ENCODE measurements at regions not wholly inside any gene's neighbourhood (a gene's known extent, or its start where the extent isn't known, plus 50 kb on each side); places are given as distances from the start of the nearest gene placed in this dataset.
A peak's percentile ranks its signal among the peaks of the same experiment; 100 is the strongest.

DNA sequence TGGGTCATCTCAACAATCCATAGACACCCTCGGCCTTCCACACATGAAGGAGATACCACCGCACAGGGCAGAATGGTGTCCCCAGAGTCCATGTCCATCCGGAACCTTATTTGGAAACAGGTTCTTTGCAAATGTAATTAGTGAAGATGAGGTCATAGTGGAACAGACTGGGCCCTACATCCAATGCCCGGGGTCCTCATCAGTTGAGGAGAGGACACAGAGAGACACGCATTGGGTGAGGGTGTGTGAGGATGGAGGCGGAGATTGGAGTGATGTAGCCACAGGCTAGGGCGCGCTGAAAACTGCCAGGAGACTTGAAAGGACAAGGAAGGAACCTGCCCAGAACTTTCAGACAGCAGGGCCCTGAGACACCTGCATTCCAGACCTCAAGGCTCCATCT lies 169.4 kb downstream of the ENGASE start:
- no peak for ATAC-seq
- TF ChIP-seq POLR2A (IDR thresholded peaks at IDR 0.05) (no peak), EP300 (IDR thresholded peaks at IDR 0.05) (no peak), POLR2AphosphoS5 (IDR thresholded peaks at IDR 0.05) (no peak), CTCF (IDR thresholded peaks at IDR 0.05) (no peak)
- Histone ChIP-seq H3K27ac (no peak overlapping the region), H3K9me3 (peaks cover 0 to 4% (median 0%) of the 10 kb centered on the region in 3 donors), H3K4me3 (no peak overlapping the region), H3K27me3 (peaks cover 41% of the 10 kb centered on the region), H3K4me1 (no peaks in the 10 kb centered on the region), H3K36me3 (no peaks in the 10 kb centered on the region)
- WGBS, 2 donors (ENCODE audit: low coverage in 1 of 2): 69 to 96% methylated on average over 6 to 8 of the region's 8 CpGs

GRCh38 chr17:79243603-79243990 lies 169.0 kb downstream of the ENGASE start:
- no peak for TF ChIP-seq POLR2A (IDR thresholded peaks at IDR 0.05)
- no peak for TF ChIP-seq EP300 (IDR thresholded peaks at IDR 0.05)
- no peak for TF ChIP-seq CTCF (IDR thresholded peaks at IDR 0.05)
- TF ChIP-seq POLR2AphosphoS5 (IDR thresholded peaks at IDR 0.05): no peak
- H3K27ac ChIP-seq: no peak overlapping the region
- no peaks in the 10 kb centered on the region for H3K36me3 ChIP-seq
- WGBS, 2 donors (ENCODE audit: low coverage in 1 of 2): 100% methylated on average over 2 of the region's 4 CpGs; no CpG with 5 or more reads in 1 of the 2 donors
- peaks cover 39% of the 10 kb centered on the region for H3K27me3 ChIP-seq
- H3K9me3 ChIP-seq: peaks cover 0 to 4% (median 0%) of the 10 kb centered on the region in 3 donors
- no peaks in the 10 kb centered on the region for H3K4me1 ChIP-seq
- ATAC-seq: no peak
- H3K4me3 ChIP-seq: no peak overlapping the region

- ATAC-seq: peak; percentile 25
- H3K27me3 ChIP-seq: peaks cover 36% of the 10 kb centered on the region
- no peak for TF ChIP-seq POLR2AphosphoS5 (IDR thresholded peaks at IDR 0.05)
- H3K9me3 ChIP-seq: peaks cover 0 to 4% (median 0%) of the 10 kb centered on the region in 3 donors
- no peaks in the 10 kb centered on the region for H3K36me3 ChIP-seq
- WGBS, 2 donors (ENCODE audit: low coverage in 1 of 2): 100% methylated on average over 1 of the region's 10 CpGs; no CpG with 5 or more reads in 1 of the 2 donors
- H3K27ac ChIP-seq: no peak overlapping the region
- no peaks in the 10 kb centered on the region for H3K4me1 ChIP-seq
- no peak overlapping the region for H3K4me3 ChIP-seq
Observed at GRCh38 chr17:79242873-79243602, 168.4 kb downstream of the ENGASE start.

DNA sequence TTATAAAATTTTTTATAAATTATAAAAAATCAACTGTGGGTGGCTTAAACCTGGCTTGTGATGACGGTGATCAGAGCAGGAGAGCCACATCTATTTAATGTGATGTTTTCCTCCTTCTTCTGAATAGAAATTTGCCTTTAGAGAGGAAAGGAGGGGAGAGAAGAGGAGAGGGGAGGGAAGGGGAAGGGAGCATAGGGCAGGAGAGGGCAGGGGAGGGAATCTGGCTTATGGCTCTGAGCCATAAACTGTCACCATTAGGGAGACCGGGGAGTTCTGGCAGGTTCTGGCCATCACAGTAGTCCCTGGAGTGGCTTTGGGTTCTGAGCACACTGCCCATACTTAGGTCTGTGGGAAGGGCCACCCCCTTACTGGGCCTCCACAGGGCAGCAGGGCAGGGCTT lies 167.8 kb downstream of the ENGASE start:
- Histone ChIP-seq H3K4me1 (no peaks in the 10 kb centered on the region), H3K4me3 (no peak overlapping the region), H3K9me3 (peaks cover 0 to 4% (median 0%) of the 10 kb centered on the region in 3 donors), H3K36me3 (no peaks in the 10 kb centered on the region), H3K27me3 (peaks cover 30% of the 10 kb centered on the region), H3K27ac (no peak overlapping the region)
- ATAC-seq: no peak
- no peak for TF ChIP-seq POLR2AphosphoS5 (IDR thresholded peaks at IDR 0.05)
- TF ChIP-seq CTCF (IDR thresholded peaks at IDR 0.05): no peak
- WGBS, 2 donors (ENCODE audit: low coverage in 1 of 2): 66 to 90% methylated on average over 1 to 2 of the region's 2 CpGs

GRCh38 chr17:79241616-79242015 lies 167.0 kb downstream of the ENGASE start:
- H3K4me3 ChIP-seq: no peak overlapping the region
- H3K27me3 ChIP-seq: peaks cover 24% of the 10 kb centered on the region
- WGBS, 2 donors (ENCODE audit: low coverage in 1 of 2): 89 to 90% methylated on average over 5 of the region's 5 CpGs
- no peak for ATAC-seq
- H3K9me3 ChIP-seq: peaks cover 0 to 4% (median 0%) of the 10 kb centered on the region in 3 donors
- H3K27ac ChIP-seq: no peak overlapping the region
- H3K4me1 ChIP-seq: no peaks in the 10 kb centered on the region
- TF ChIP-seq CTCF (IDR thresholded peaks at IDR 0.05) (no peak), POLR2AphosphoS5 (IDR thresholded peaks at IDR 0.05) (no peak), EP300 (IDR thresholded peaks at IDR 0.05) (no peak), POLR2A (IDR thresholded peaks at IDR 0.05) (no peak)
- H3K36me3 ChIP-seq: no peaks in the 10 kb centered on the region
